ENCODE measurements at regions not wholly inside any gene's neighbourhood (a gene's known extent, or its start where the extent isn't known, plus 50 kb on each side); places are given as distances from the start of the nearest gene placed in this dataset.

DNA sequence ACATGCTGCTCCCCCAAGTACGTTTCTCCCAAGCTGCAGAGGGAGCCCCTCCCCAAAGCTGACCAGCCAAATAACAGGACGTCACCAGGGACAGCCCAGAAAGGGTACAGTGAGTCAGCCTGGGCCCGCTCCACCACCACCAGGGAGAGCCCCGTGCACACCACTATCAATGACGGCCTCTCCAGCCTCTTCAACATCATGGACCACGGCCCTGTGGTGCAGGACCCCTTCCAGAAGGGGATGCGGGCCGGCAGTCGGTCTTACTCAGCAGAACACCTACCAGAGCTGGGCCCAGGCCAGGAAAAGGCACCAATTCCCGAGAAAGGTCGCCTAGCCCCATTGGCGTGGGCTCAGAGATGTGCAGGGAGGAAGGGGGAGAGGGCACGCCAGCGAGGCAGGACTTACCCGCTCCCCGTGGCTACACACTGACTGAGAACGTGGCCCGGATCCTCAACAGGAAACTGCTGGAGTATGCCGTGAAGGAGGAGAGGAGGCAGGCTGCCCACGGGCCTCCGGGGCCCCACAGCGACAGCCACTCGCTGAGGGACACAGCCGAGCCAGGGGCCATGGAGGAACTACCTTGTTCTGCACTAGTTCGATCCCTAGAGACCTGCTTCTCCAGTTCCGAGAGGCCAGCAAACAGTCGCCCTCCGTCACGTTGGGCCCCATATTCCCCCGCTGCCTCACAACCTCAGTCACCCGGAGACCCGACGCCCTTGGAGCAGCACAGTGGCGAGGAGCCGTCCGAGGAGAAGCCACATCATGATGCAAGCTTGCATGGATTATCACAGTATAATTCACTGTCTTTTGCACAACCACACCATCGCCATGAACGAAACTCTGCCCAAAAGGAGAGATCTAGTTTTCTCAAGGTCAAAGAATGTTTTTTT lies 815.9 kb upstream of the KLHL1 start:
- H3K27ac ChIP-seq (ENCODE audit: low read depth, low read length), result no peak overlapping the region
- TF ChIP-seq, protein P1, sequence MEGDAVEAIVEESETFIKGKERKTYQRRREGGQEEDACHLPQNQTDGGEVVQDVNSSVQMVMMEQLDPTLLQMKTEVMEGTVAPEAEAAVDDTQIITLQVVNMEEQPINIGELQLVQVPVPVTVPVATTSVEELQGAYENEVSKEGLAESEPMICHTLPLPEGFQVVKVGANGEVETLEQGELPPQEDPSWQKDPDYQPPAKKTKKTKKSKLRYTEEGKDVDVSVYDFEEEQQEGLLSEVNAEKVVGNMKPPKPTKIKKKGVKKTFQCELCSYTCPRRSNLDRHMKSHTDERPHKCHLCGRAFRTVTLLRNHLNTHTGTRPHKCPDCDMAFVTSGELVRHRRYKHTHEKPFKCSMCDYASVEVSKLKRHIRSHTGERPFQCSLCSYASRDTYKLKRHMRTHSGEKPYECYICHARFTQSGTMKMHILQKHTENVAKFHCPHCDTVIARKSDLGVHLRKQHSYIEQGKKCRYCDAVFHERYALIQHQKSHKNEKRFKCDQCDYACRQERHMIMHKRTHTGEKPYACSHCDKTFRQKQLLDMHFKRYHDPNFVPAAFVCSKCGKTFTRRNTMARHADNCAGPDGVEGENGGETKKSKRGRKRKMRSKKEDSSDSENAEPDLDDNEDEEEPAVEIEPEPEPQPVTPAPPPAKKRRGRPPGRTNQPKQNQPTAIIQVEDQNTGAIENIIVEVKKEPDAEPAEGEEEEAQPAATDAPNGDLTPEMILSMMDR (IDR thresholded peaks at IDR 0.05; ENCODE audit: insufficient read depth, low read length, poor library complexity, severe bottlenecking), result no peak
- TF ChIP-seq EZH2phosphoT487 (conservative IDR thresholded peaks at IDR 0.05; ENCODE audit: low read length), result no peak
- no peaks in the 10 kb centered on the region for H3K9me2 ChIP-seq (replicated peaks; ENCODE audit: insufficient read depth, low read length)
- H3K4me3 ChIP-seq (ENCODE audit: insufficient read depth, low read length, poor library complexity, severe bottlenecking), result no peak overlapping the region
- H3K36me3 ChIP-seq (ENCODE audit: low read length), result no peaks in the 10 kb centered on the region
- H3K9me3 ChIP-seq (ENCODE audit: insufficient read depth, low read length), result no peaks in the 10 kb centered on the region
- no peaks in the 10 kb centered on the region for H3K27me3 ChIP-seq (ENCODE audit: low read length)
- H2AFZ ChIP-seq (ENCODE audit: low read depth, low read length, severe bottlenecking), result no peak overlapping the region
- H4K20me1 ChIP-seq (ENCODE audit: low read depth, low read length), result no peaks in the 10 kb centered on the region
- no peaks in the 10 kb centered on the region for H3K79me2 ChIP-seq (ENCODE audit: insufficient read depth, low read length)
- no peaks in the 10 kb centered on the region for H3F3A ChIP-seq (ENCODE audit: insufficient read depth)
- H3K9ac ChIP-seq (ENCODE audit: low read length), result no peak overlapping the region
- no peak overlapping the region for H3K4me2 ChIP-seq (ENCODE audit: low read depth, low read length, poor library complexity, severe bottlenecking)

DNA sequence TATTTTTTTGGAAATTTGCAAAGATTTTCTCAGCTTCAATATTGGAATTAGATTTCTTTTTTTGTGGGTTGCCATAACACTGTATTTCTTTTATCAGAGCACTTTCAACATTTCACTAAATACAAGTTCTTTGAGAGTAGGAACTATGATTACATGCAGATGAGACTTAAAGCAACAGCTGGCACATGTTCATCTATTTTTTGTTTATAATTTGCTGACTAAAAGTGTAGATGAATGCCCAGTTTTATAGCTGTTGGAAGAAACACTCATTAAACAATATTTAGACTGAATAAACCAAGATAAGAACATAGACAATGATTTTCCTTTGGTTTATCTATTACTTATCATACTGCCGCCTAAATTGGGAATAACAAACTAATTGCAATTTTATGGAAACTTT lies 803.0 kb upstream of the KLHL1 start:
- Histone ChIP-seq H3K9me2 (replicated peaks; ENCODE audit: insufficient read depth, low read length) (no peaks in the 10 kb centered on the region), H3K4me3 (ENCODE audit: insufficient read depth, low read length, poor library complexity, severe bottlenecking) (no peak overlapping the region), H4K20me1 (ENCODE audit: low read depth, low read length) (no peaks in the 10 kb centered on the region), H3F3A (ENCODE audit: insufficient read depth) (no peaks in the 10 kb centered on the region), H3K27me3 (ENCODE audit: low read length) (no peaks in the 10 kb centered on the region), H3K4me2 (ENCODE audit: low read depth, low read length, poor library complexity, severe bottlenecking) (no peak overlapping the region), H3K27ac (ENCODE audit: low read depth, low read length) (no peak overlapping the region), H3K9ac (ENCODE audit: low read length) (no peak overlapping the region), H3K79me2 (ENCODE audit: insufficient read depth, low read length) (no peaks in the 10 kb centered on the region), H3K36me3 (ENCODE audit: low read length) (no peaks in the 10 kb centered on the region), H2AFZ (ENCODE audit: low read depth, low read length, severe bottlenecking) (no peak overlapping the region), H3K9me3 (ENCODE audit: insufficient read depth, low read length) (no peaks in the 10 kb centered on the region)
- TF ChIP-seq, protein P1 (IDR thresholded peaks at IDR 0.05; ENCODE audit: insufficient read depth, low read length, poor library complexity, severe bottlenecking), result no peak
- no peak for TF ChIP-seq EZH2phosphoT487 (conservative IDR thresholded peaks at IDR 0.05; ENCODE audit: low read length)

DNA sequence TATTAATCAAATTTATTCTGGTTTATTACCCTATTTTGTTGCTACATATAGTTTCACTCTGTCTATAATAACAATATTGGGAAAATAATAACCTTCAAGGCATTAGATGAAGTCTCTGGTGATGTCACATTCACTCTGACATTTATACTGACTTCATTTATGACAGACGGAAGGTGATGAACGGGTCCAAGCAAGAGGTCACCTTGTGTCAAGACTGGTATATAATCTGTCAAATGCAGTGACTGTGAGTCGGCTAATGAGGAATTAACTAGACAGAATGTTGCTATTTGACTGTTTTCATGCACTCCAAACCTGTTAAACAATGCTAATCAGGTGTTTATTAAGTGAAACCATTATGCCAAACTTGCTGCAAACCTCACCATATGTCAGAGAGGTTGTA lies 800.5 kb upstream of the KLHL1 start:
- Histone ChIP-seq H3K27ac (ENCODE audit: low read depth, low read length) (no peak overlapping the region), H3K4me3 (ENCODE audit: insufficient read depth, low read length, poor library complexity, severe bottlenecking) (no peak overlapping the region), H3K27me3 (ENCODE audit: low read length) (no peaks in the 10 kb centered on the region), H3K79me2 (ENCODE audit: insufficient read depth, low read length) (no peaks in the 10 kb centered on the region), H3K9me3 (ENCODE audit: insufficient read depth, low read length) (no peaks in the 10 kb centered on the region), H4K20me1 (ENCODE audit: low read depth, low read length) (no peaks in the 10 kb centered on the region), H3K9ac (ENCODE audit: low read length) (no peak overlapping the region), H3K9me2 (replicated peaks; ENCODE audit: insufficient read depth, low read length) (no peaks in the 10 kb centered on the region), H3K36me3 (ENCODE audit: low read length) (no peaks in the 10 kb centered on the region), H2AFZ (ENCODE audit: low read depth, low read length, severe bottlenecking) (no peak overlapping the region), H3F3A (ENCODE audit: insufficient read depth) (no peaks in the 10 kb centered on the region), H3K4me2 (ENCODE audit: low read depth, low read length, poor library complexity, severe bottlenecking) (no peak overlapping the region)
- TF ChIP-seq, protein P1 (IDR thresholded peaks at IDR 0.05; ENCODE audit: insufficient read depth, low read length, poor library complexity, severe bottlenecking), result no peak
- no peak for TF ChIP-seq EZH2phosphoT487 (conservative IDR thresholded peaks at IDR 0.05; ENCODE audit: low read length)
